Vagina (tissue), 2 donors: ENCODE measurements at regions not wholly inside any gene's neighbourhood (a gene's known extent, or its start where the extent isn't known, plus 50 kb on each side); places are given as distances from the start of the nearest gene placed in this dataset.

Experiments
- CTCF ChIP-seq, 3 experiments: fragments of 450-650 bp in 2 of 3; fragments of 200-600 bp in 1 of 3; sonication (generic) in 1 of 3; IDR thresholded peaks; one replicate each; pipeline ENCODE4 v1.5.1; 2017 to 2019; ENCODE audit warnings: antibody characterized with exemption in 3 of 3, mild to moderate bottlenecking in 2 of 3, moderate library complexity in 2 of 3
- POLR2A ChIP-seq, 2 donors: fragments of 450-650 bp; IDR thresholded peaks; one replicate each; pipeline ENCODE4 v1.6.1; 2017; ENCODE audit warnings: antibody characterized with exemption in 2 of 2, mild to moderate bottlenecking in 2 of 2, moderate library complexity in 2 of 2
- POLR2AphosphoS5 ChIP-seq, 2 donors: sonication (generic); formaldehyde crosslinking; IDR thresholded peaks; one replicate each; pipeline ENCODE4 v1.9.0; 2017; ENCODE audit warnings: antibody characterized with exemption in 2 of 2, mild to moderate bottlenecking in 2 of 2, low read depth in 1 of 2; ENCODE audit not compliant: insufficient read depth in 1 of 2

DNA sequence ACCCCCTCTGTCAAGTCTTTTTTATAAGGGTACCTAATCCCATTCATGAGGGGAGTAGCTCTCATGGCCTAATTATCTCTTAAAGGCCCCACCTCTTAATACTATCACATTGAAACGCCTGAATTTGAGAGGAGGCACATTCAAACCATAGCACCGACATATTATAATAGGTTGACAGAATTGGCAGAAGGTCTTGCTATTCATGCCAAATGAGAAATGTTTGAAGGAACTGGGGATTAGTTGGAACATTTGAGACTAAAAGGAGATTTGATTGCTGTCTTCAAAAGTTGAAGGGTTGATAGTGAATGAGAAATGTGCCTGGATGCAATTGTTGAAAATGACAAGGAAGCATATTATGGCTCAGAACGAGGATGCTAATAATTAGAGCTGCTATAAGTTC is 331.1 kb downstream of the ATP23 start:
- no peak for TF ChIP-seq POLR2A (IDR thresholded peaks at IDR 0.05)
- TF ChIP-seq POLR2AphosphoS5 (IDR thresholded peaks at IDR 0.05; ENCODE audit: insufficient read depth in 1 of 2, low read depth in 1 of 2): no peak
- no peak for TF ChIP-seq CTCF (IDR thresholded peaks at IDR 0.05)
